Fibroblast of mammary gland (primary cell): ENCODE measurements at regions not wholly inside any gene's neighbourhood (a gene's known extent, or its start where the extent isn't known, plus 50 kb on each side); places are given as distances from the start of the nearest gene placed in this dataset.
A peak's percentile ranks its signal among the peaks of the same experiment; 100 is the strongest.

ENCODE experiments used
- DNase-seq: peaks from one replicate; pipeline ENCODE4 v3.0.0-alpha.2; 2010; ENCODE audit warnings: low read depth
- H3K4me3 ChIP-seq: 2 replicates; pipeline ENCODE4 v1.5.1; 2011; ENCODE audit warnings: low read depth, mild to moderate bottlenecking, low read length, moderate library complexity; ENCODE audit not compliant: control insufficient read depth
- TF ChIP-seq, protein P1 (sequence below): conservative IDR thresholded peaks from 2 replicates; pipeline ENCODE4 v1.5.1; 2011; ENCODE audit warnings: low read depth, low read length, inconsistent platforms; ENCODE audit not compliant: control insufficient read depth, insufficient read depth

GRCh38 chr15:88707771-88708654, 69.2 kb downstream of the ISG20 start:
- H3K4me3 ChIP-seq: no peak overlapping the region
- TF ChIP-seq, protein P1, sequence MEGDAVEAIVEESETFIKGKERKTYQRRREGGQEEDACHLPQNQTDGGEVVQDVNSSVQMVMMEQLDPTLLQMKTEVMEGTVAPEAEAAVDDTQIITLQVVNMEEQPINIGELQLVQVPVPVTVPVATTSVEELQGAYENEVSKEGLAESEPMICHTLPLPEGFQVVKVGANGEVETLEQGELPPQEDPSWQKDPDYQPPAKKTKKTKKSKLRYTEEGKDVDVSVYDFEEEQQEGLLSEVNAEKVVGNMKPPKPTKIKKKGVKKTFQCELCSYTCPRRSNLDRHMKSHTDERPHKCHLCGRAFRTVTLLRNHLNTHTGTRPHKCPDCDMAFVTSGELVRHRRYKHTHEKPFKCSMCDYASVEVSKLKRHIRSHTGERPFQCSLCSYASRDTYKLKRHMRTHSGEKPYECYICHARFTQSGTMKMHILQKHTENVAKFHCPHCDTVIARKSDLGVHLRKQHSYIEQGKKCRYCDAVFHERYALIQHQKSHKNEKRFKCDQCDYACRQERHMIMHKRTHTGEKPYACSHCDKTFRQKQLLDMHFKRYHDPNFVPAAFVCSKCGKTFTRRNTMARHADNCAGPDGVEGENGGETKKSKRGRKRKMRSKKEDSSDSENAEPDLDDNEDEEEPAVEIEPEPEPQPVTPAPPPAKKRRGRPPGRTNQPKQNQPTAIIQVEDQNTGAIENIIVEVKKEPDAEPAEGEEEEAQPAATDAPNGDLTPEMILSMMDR: no peak
- peak; percentile 20 for DNase-seq

DNA sequence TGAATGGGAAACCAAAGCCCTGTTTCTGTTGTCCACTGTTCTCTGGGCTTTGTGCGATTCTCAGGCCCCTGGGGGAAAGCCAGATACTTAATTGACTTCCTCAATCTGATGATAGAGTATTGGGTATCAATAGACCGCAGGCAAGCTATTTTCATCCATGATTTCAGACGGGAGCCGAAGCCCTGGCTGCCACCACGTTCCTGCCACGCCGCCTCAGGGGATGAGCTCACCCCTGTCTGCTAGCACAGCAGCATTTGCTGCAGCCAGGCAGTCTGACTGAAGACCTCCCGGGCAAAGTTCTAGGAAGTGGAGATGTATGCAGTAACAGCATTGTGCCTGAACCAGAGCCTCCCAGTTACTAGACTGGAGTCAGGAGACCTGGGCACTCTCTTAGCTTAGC, 69.8 kb downstream of the ISG20 start:
- H3K4me3 ChIP-seq: no peak overlapping the region
- no peak for DNase-seq
- TF ChIP-seq, protein P1: no peak

DNA sequence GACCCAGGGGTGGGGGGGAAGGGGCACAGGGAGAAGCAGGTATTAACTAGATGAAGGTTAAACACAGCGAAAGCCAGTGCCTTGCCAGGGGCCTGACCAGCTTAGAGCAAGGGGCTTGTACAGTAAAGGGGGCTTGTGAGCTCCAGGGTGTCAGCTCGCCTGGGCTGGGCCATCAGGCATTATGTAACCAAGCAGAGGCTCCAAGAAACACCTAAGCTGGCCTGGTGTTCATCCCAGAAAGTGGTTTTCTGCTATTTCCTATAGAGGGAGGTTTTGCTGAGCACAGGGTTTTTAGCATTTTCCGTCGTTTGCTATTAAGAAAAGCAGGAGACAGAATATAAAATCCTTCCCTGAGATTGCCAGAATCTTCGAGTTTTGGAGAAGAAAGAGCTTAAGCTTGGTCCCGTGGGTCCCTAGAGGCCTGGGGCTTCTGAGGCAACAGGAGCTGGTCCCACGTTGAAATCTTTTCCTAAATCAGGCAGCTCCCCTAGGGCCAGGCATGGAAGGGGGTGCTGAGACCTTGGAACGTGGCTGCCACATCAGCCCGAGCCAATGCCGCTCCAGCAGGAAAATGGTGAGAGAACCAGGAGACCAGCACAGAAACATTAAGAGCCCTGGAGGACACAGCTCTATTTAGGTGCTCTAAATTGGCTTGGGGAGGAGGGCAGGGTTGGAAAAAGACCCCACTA, 71.4 kb downstream of the ISG20 start:
- no peak for DNase-seq
- no peak overlapping the region for H3K4me3 ChIP-seq
- TF ChIP-seq, protein P1: no peak

DNA sequence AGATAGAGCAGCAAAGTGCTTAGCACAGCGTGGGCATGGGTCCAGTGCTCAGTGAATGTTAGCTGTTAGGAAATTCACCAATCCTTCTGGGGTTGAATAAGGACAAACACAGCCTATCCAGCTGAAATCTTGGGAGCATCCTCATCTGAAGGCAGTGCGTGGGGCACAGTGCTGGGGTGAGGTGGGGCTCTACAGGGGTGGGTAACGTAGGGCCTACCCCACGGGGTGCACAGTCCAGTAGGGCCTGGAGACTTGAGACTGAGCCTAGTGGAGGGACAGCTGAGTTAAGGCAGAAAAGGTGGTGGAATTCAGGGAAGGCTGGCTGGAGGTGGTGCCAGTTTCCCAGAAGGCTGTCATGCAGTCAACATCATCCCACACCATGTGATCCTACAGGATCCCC, 73.0 kb downstream of the ISG20 start:
- H3K4me3 ChIP-seq: no peak overlapping the region
- TF ChIP-seq, protein P1: no peak
- DNase-seq: no peak

DNA sequence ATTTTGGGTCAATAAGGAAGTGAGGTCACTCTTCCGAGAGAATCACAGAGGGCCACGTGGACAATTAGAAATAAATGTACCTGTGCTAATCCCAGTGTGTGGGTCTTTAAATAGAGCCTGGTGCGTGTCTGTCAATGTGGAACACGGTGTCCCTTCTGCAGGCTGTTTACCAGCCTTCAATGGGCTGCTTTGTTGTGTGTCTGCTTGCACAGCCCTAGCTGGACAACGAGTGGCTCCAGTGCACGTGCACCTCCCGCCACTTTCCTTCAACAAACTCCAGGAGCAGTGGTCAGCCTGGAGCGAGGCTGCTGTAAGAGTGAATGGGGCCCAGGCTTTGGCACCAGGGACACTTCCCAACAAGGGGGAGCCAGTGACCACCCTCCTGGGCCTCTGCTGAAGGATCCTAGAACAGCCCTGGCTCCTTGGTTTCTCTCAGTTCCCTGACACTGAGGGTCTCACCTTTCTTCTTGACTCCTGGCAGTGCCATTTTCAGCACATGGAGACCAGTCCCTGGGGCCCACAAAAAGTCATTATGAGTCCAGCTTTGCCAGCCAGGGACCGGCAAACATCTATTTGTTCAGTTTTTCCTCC, 76.1 kb downstream of the ISG20 start:
- H3K4me3 ChIP-seq: no peak overlapping the region
- TF ChIP-seq, protein P1: no peak
- DNase-seq: no peak

DNA sequence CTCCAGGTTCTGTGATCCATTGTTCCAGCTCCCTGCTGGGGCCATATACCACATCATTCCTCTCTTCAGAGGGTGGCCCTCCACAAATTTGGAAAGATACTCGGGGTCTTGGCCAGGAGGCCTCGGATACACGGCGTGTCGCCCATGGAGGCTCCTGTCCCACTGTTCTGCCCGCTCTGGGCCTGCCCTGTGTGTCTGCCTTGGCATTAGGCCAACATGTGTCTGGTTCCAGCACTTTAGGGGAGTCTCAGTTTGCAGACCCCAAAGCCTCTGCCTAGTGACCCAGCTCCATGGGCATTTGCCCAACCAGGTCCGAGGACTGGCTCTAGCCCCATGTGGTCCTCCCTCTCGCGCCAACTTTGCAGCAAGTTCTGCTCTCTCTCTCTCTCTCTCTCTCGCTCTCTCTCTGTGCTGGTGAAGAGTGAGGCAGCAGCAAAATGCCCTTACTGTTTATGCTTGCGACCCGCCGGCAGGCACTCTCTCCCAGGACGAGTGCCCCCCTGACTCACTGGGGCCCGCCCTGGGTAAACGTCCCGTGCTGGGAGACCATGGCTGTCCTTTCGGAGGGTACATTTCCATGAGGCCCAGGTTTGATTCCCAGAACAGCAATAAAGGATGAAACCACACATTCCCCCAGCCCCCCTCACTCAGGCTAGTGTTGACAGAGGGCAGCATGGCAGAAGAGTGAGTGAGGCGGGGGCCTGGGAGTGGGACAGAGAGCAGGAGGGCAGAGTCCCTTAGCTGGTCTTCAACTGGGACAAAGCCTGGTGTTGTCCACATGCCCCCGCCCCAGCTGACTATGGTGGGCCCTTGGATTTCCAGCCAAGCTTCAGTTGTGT, 77.9 kb downstream of the ISG20 start:
- no peak overlapping the region for H3K4me3 ChIP-seq
- TF ChIP-seq, protein P1: no peak
- DNase-seq: no peak
